IPS-20b (cell line): ENCODE measurements at regions not wholly inside any gene's neighbourhood (a gene's known extent, or its start where the extent isn't known, plus 50 kb on each side); places are given as distances from the start of the nearest gene placed in this dataset.
"Not testable (repeated sequence)": the region's sequence is repeated elsewhere in the genome, so short reads cannot be mapped to it uniquely, and the experiment has no call there.

Experiments
- H3K27ac ChIP-seq: one replicate; pipeline ENCODE4 v1.5.1; 2013; ENCODE audit warnings: low read length
- H3K27me3 ChIP-seq: 2 replicates; pipeline ENCODE4 v1.6.1; 2013; ENCODE audit warnings: mild to moderate bottlenecking, low read length, inconsistent platforms; ENCODE audit not compliant: insufficient read depth
- H3K36me3 ChIP-seq: 2 replicates; pipeline ENCODE4 v1.6.1; 2013; ENCODE audit warnings: low read depth, mild to moderate bottlenecking, inconsistent platforms, low read length, moderate library complexity; ENCODE audit not compliant: insufficient read depth
- H3K4me1 ChIP-seq: 2 replicates; pipeline ENCODE4 v1.6.1; 2013; ENCODE audit warnings: mild to moderate bottlenecking, control low read depth, inconsistent platforms, low read length, moderate library complexity; ENCODE audit not compliant: insufficient read depth
- H3K4me3 ChIP-seq: 2 replicates; pipeline ENCODE4 v1.5.1; 2013; ENCODE audit warnings: mild to moderate bottlenecking, low read length, inconsistent platforms
- H3K9ac ChIP-seq: 2 replicates; pipeline ENCODE4 v1.6.1; 2013; ENCODE audit warnings: low read depth, mild to moderate bottlenecking, inconsistent platforms, low read length, moderate library complexity
- H3K9me3 ChIP-seq: 2 replicates; pipeline ENCODE4 v1.6.1; 2013; ENCODE audit warnings: mild to moderate bottlenecking, low read depth, low read length, inconsistent platforms; ENCODE audit not compliant: insufficient read depth

- no peak overlapping the region for H3K27ac ChIP-seq
- no peaks in the 10 kb centered on the region for H3K4me1 ChIP-seq
- H3K9ac ChIP-seq: no peak overlapping the region
These were observed 161.8 kb downstream of the TTC8 start for GRCh38 chr14:88986146-88986841.

GRCh38 chr14:88986908-88987307 lies 162.5 kb downstream of the TTC8 start:
- not testable (repeated sequence) for H3K27ac ChIP-seq

More at GRCh38 chr14:88986146-88986841, 161.8 kb downstream of the TTC8 start:
- Histone ChIP-seq H3K36me3 (no peaks in the 10 kb centered on the region), H3K4me3 (no peak overlapping the region), H3K9me3 (no peaks in the 10 kb centered on the region), H3K27me3 (no peaks in the 10 kb centered on the region)

GRCh38 chr14:88987516-88987915 lies 163.1 kb downstream of the TTC8 start:
- H3K27ac ChIP-seq: no peak overlapping the region
- no peaks in the 10 kb centered on the region for H3K4me1 ChIP-seq
- no peaks in the 10 kb centered on the region for H3K36me3 ChIP-seq
- H3K27me3 ChIP-seq: no peaks in the 10 kb centered on the region
- no peaks in the 10 kb centered on the region for H3K9me3 ChIP-seq
- no peak overlapping the region for H3K9ac ChIP-seq
- H3K4me3 ChIP-seq: no peak overlapping the region

More at GRCh38 chr14:88986908-88987307, 162.5 kb downstream of the TTC8 start:
- H3K4me3 ChIP-seq, H3K9ac ChIP-seq, H3K27me3 ChIP-seq, H3K4me1 ChIP-seq, H3K36me3 ChIP-seq, H3K9me3 ChIP-seq: not testable (repeated sequence)

- no peaks in the 10 kb centered on the region for H3K9me3 ChIP-seq
These were observed 165.5 kb downstream of the TTC8 start for GRCh38 chr14:88989911-88990310.

GRCh38 chr14:88990856-88991255 lies 166.4 kb downstream of the TTC8 start:
- H3K9me3 ChIP-seq: no peaks in the 10 kb centered on the region
- H3K4me1 ChIP-seq: no peaks in the 10 kb centered on the region
- no peak overlapping the region for H3K4me3 ChIP-seq
- H3K27ac ChIP-seq: no peak overlapping the region
- H3K27me3 ChIP-seq: no peaks in the 10 kb centered on the region
- no peaks in the 10 kb centered on the region for H3K36me3 ChIP-seq
- no peak overlapping the region for H3K9ac ChIP-seq

More at GRCh38 chr14:88989911-88990310, 165.5 kb downstream of the TTC8 start:
- Histone ChIP-seq H3K4me1 (no peaks in the 10 kb centered on the region), H3K9ac (no peak overlapping the region), H3K27me3 (no peaks in the 10 kb centered on the region), H3K4me3 (no peak overlapping the region), H3K36me3 (no peaks in the 10 kb centered on the region), H3K27ac (no peak overlapping the region)

GRCh38 chr14:88992011-88992410 lies 167.6 kb downstream of the TTC8 start:
- Histone ChIP-seq H3K9ac (no peak overlapping the region), H3K36me3 (no peaks in the 10 kb centered on the region), H3K27me3 (no peaks in the 10 kb centered on the region), H3K9me3 (no peaks in the 10 kb centered on the region), H3K4me1 (no peaks in the 10 kb centered on the region), H3K27ac (no peak overlapping the region), H3K4me3 (no peak overlapping the region)

GRCh38 chr14:88993946-88994345 lies 169.5 kb downstream of the TTC8 start:
- Histone ChIP-seq H3K9me3 (no peaks in the 10 kb centered on the region; the same call in 1 of the 2 replicates), H3K36me3 (no peaks in the 10 kb centered on the region), H3K4me1 (no peaks in the 10 kb centered on the region), H3K27ac (no peak overlapping the region), H3K9ac (no peak overlapping the region), H3K27me3 (no peaks in the 10 kb centered on the region), H3K4me3 (no peak overlapping the region)

- Histone ChIP-seq H3K9me3 (no peaks in the 10 kb centered on the region; the same call in 1 of the 2 replicates), H3K4me1 (no peaks in the 10 kb centered on the region), H3K4me3 (no peak overlapping the region), H3K36me3 (no peaks in the 10 kb centered on the region), H3K9ac (no peak overlapping the region), H3K27ac (no peak overlapping the region), H3K27me3 (no peaks in the 10 kb centered on the region)
These were observed 171.2 kb downstream of the TTC8 start for GRCh38 chr14:88995437-88996198.

- Histone ChIP-seq H3K9ac (no peak overlapping the region), H3K36me3 (no peaks in the 10 kb centered on the region), H3K9me3 (no peaks in the 10 kb centered on the region; the same call in 1 of the 2 replicates), H3K27ac (no peak overlapping the region), H3K4me3 (no peak overlapping the region), H3K27me3 (no peaks in the 10 kb centered on the region), H3K4me1 (no peaks in the 10 kb centered on the region)
These were observed 173.6 kb downstream of the TTC8 start for GRCh38 chr14:88998027-88998426.

GRCh38 chr14:88999137-88999536 lies 174.7 kb downstream of the TTC8 start:
- H3K4me3 ChIP-seq: no peak overlapping the region
- H3K9ac ChIP-seq: no peak overlapping the region
- no peaks in the 10 kb centered on the region for H3K36me3 ChIP-seq
- H3K27me3 ChIP-seq: no peaks in the 10 kb centered on the region
- no peaks in the 10 kb centered on the region for H3K4me1 ChIP-seq
- H3K27ac ChIP-seq: no peak overlapping the region
- no peaks in the 10 kb centered on the region; the same call in 1 of the 2 replicates for H3K9me3 ChIP-seq

- H3K27ac ChIP-seq: no peak overlapping the region
- no peaks in the 10 kb centered on the region for H3K27me3 ChIP-seq
- H3K9me3 ChIP-seq: no peaks in the 10 kb centered on the region; the same call in 1 of the 2 replicates
- H3K4me1 ChIP-seq: no peaks in the 10 kb centered on the region
- H3K9ac ChIP-seq: no peak overlapping the region
- no peaks in the 10 kb centered on the region for H3K36me3 ChIP-seq
- H3K4me3 ChIP-seq: no peak overlapping the region
These were observed 175.8 kb downstream of the TTC8 start for GRCh38 chr14:89000007-89000942.
